ENCODE measurements at regions not wholly inside any gene's neighbourhood (a gene's known extent, or its start where the extent isn't known, plus 50 kb on each side); places are given as distances from the start of the nearest gene placed in this dataset.

- Histone ChIP-seq H4K8ac (ENCODE audit: low read depth in 2 of 2, low read length in 2 of 2) (no peak overlapping the region), H3K9me3 (ENCODE audit: control insufficient read depth, insufficient read depth, low read length) (peaks cover 61% of the 10 kb centered on the region), H2AK9ac (replicated peaks; ENCODE audit: low read depth, low read length, poor library complexity) (no peak overlapping the region), H2BK120ac (ENCODE audit: low read depth, low read length) (no peak overlapping the region), H3K9me1 (ENCODE audit: insufficient read depth, low read length) (no peaks in the 10 kb centered on the region), H3K4ac (ENCODE audit: low read depth, low read length) (no peak overlapping the region), H3K79me1 (ENCODE audit: low read depth in 1 of 2, low read length in 2 of 2) (no peaks in the 10 kb centered on the region), H3K4me3 (ENCODE audit: insufficient read depth, low read depth, low read length) (no peak overlapping the region), H4K20me1 (ENCODE audit: insufficient read depth, low read length) (no peaks in the 10 kb centered on the region), H3K27me3 (ENCODE audit: control insufficient read depth, insufficient read depth, low read length) (no peaks in the 10 kb centered on the region), H3K23ac (ENCODE audit: low read depth, low read length) (no peak overlapping the region), H3K56ac (ENCODE audit: extremely low read depth, insufficient read depth, low read length) (no peak overlapping the region), H3K14ac (replicated peaks; ENCODE audit: low read depth, low read length) (no peak overlapping the region), H3K27ac (ENCODE audit: insufficient read depth, low read length) (no peak overlapping the region), H3K4me2 (ENCODE audit: low read depth, low read length) (no peak overlapping the region), H3K4me1 (ENCODE audit: control insufficient read depth, insufficient read depth, low read length) (no peaks in the 10 kb centered on the region), H2BK20ac (ENCODE audit: low read depth, low read length) (no peak overlapping the region), H3K36me3 (ENCODE audit: control insufficient read depth, insufficient read depth, low read length) (no peaks in the 10 kb centered on the region), H2BK15ac (ENCODE audit: low read depth, low read length) (no peak overlapping the region), H3K18ac (ENCODE audit: low read depth, low read length) (no peak overlapping the region), H2AFZ (replicated peaks; ENCODE audit: low read length, poor library complexity) (no peak overlapping the region), H4K5ac (ENCODE audit: low read depth, low read length) (no peak overlapping the region), H3K9ac (ENCODE audit: low read depth, low read length) (no peak overlapping the region), H4K91ac (ENCODE audit: insufficient read depth, low read depth, low read length) (no peak overlapping the region), H2AK5ac (ENCODE audit: low read depth, low read length) (no peak overlapping the region), H2BK5ac (ENCODE audit: low read depth, low read length, poor library complexity, severe bottlenecking) (no peak overlapping the region)
- TF ChIP-seq POLR2A (IDR thresholded peaks at IDR 0.05; ENCODE audit: low read depth, low read length), result no peak
- no peak for TF ChIP-seq MAZ (IDR thresholded peaks at IDR 0.05; ENCODE audit: borderline replicate concordance, low read depth, low read length)
- TF ChIP-seq NFE2L2 (IDR thresholded peaks at IDR 0.05; ENCODE audit: low read depth, low read length), result no peak
- no peak for TF ChIP-seq RFX5 (IDR thresholded peaks at IDR 0.05; ENCODE audit: low read depth, low read length)
- TF ChIP-seq RAD21 (IDR thresholded peaks at IDR 0.05; ENCODE audit: low read length), result no peak
- no peak for TF ChIP-seq BHLHE40 (IDR thresholded peaks at IDR 0.05; ENCODE audit: low read depth, low read length)
- DNase-seq (no peak), ATAC-seq (ENCODE audit: low read depth) (no peak)
- CTCF ChIA-PET, result no interaction called here
- WGBS, 2 experiments (ENCODE audit: extremely low coverage in 2 of 2, insufficient read length in 1 of 2), result 63% methylated on average over 9 of the region's 24 CpGs; no CpG with 5 or more reads in 1 of the 2 experiments
- POLR2A ChIA-PET (ENCODE audit: unreplicated experiment), result no interaction called here
- intact Hi-C loops (cut with micrococcal nuclease), result no loop called here
- no TSS peak for BruUV-seq (replicated peaks)
- dilution Hi-C loops (cut with HindIII; ENCODE audit: low sequenced_read_pairs, unreplicated experiment), result no loop called here
- in situ Hi-C loops (cut with MboI; ENCODE audit: low sequenced_read_pairs), result no loop called here
Observed at GRCh38 chr22:49014227-49015201, 813.2 kb downstream of the BRD1 start.

All from IMR-90 (cell line).